Posterior cingulate gyrus (tissue), 11 donors: ENCODE measurements at regions not wholly inside any gene's neighbourhood (a gene's known extent, or its start where the extent isn't known, plus 50 kb on each side); places are given as distances from the start of the nearest gene placed in this dataset.
A peak's percentile ranks its signal among the peaks of the same experiment; 100 is the strongest.
"Not testable (repeated sequence)": the region's sequence is repeated elsewhere in the genome, so short reads cannot be mapped to it uniquely, and the experiment has no call there.

Experiments
- DNase-seq, 10 donors: peaks; one replicate each; pipeline versions ENCODE4 v3.0.0 to v3.0.0-alpha.2; 2020 to 2021; ENCODE audit warnings: mixed read lengths in 3 of 10
- intact Hi-C: fragments of 100-400 bp; cut with DNase I; formaldehyde crosslinking; loops from one replicate; pipeline ENCODE4 v1.15.1; 2023

- intact Hi-C loops: no loop called here
These were observed 53.2 kb upstream of the PARP1 start for GRCh38 chr1:226461087-226461486.

DNA sequence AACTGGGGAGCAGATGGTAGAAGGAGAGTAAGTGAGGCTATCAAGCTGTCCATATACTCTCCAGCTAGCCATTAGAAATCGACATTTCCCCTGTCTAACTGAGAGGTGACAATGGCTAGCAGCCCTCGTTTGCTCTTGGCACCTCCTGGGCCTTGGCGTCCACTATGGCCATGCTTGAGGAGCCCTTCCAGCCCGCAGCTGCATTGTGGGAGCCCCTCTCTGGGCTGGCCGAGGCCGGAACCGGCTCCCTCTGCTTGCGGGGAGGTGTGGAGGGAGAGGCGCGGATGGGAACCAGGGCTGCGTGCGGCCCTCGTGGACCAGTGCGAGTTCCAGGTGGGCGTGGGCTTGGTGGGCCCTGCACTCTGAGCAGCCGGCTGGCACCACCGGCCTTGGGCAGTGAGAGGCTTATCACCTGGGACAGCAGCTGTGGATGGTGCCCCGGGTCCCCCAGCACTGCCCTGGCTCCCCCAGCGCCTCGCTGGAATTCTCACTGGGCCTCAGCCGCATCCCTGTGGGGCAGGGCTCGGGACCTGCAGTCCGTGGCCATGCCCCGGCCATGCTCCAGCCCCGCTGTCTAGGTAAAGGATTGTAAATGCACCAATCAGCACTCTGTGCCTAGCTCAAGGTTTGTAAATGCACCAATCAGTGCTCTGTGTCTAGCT is 56.2 kb upstream of the PARP1 start:
- intact Hi-C loops: no loop called here
- DNase-seq: no peak

More at GRCh38 chr1:226461087-226461486, 53.2 kb upstream of the PARP1 start:
- DNase-seq: no peak

DNA sequence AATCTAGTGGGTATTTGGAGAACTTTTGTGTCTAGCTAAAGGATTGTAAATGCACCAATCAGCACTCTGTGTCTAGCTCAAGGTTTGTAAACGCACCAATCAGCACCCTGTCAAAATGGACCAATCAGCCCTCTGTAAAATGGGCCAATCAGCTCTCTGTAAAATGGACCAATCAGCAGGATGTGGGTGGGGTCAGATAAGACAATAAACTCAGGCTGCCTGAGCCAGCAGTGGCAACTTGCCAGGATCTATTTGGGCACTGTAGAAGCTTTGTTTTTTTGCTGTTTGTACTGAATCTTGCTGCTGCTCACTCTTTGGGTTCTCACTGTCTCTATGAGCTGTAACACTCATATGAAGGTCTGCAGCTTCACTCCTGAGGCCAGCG is 56.7 kb upstream of the PARP1 start:
- DNase-seq: peak in 4 of 10 donors; percentile 18 to 62 (median 46)

GRCh38 chr1:226466296-226466695 is 58.4 kb upstream of the PARP1 start:
- peak in 8 of 10 donors; percentile 23 to 92 (median 60) for DNase-seq
- intact Hi-C loops: no loop called here

More for the DNA sequence above, 56.7 kb upstream of the PARP1 start:
- intact Hi-C loops: not testable (repeated sequence)

DNA sequence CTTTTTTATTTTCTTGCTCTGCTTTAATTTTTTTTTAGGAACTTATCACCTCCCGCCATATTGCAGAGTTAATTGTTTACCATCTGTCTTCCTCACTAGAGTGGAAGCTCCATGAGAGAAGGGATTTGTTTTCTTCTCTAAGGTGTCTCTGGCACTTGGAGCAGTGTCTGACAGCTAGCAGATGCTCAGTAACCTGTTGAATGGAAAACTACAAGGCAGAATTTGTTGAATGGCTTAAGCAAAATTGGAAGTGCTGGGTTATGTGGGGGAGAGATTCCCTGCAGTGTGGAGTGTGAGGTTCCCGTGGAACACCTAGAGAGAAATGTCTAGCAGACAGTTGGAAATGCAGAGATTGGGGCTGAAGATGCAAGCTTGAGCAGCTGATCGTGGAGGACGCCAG is 59.5 kb upstream of the PARP1 start:
- DNase-seq: no peak
- intact Hi-C loops: no loop called here

- no peak for DNase-seq
- intact Hi-C loops: no loop called here
These were observed 63.3 kb upstream of the PARP1 start for GRCh38 chr1:226470921-226471866.

- intact Hi-C loops: no loop called here
- no peak for DNase-seq
These were observed 65.4 kb upstream of the PARP1 start for GRCh38 chr1:226473325-226473724.

DNA sequence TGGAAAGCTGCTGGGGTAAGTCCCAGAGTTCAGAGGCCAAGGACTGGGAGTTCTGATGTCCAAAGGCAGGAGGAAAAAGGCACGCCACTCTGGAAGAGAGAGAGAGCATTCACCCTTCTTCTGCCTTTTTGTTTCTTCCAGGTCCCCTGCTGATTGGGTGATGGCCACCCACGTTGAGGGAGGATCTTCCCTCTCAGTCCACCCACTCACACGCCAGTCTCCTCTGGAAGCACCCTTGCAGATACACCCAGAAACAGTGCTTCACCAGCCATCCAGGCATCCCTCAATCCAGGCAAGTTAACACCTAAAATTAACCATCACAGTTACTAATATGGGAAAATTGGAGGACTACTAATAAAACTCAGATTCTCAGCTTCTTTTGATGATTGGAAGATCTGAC is 66.1 kb upstream of the PARP1 start:
- no peak for DNase-seq
- intact Hi-C loops: no loop called here

DNA sequence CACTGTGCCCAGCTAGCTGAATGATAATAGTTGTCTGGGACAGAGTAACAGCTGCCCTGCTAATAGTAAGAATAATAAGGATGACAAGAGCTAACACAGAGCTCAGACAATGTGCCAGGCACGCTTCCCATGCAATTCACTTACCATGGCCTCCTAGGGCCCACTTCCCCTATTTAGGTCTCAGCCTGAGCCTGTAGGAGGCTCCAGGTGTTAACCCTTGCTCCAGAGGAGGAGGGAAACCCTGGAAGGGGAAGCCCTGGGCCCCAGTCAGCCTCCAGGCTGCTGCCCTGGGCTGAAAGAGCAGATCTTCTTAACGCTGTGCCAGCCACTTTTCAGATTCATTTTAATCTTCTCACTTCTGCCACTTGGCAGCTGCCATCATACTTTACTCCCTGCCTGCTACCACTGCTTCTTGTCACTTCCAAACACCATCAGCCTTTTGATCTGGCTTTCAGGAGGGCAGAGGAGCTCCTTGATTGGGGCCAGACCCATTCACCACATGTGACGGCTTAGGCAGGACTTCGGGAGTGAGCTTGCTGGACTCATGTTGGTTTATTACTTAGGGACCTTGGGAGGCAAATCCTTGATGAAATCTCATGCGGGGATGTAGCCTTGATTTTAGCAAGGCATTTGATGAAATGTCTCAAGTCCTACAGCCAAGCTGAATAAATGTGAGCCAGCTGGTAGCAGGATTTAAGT is 66.7 kb upstream of the PARP1 start:
- intact Hi-C loops: no loop called here
- no peak for DNase-seq

DNA sequence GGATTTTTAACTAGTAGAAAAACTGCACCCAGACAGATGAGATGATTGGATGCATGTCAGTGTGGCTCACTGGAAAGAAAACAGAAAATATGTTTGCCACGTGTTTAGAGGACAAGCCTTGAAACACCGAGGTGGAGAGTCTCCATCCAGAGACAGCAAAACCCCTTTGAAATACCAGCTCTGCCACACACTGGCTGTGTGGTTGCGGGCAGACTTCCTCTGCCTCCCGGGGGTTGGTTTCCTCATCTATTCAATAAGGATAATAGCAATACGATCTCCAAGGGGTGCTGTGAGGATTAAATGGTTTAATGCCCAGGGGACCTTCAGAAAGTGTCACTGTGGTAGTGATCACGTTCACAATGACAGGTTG is 67.2 kb upstream of the PARP1 start:
- intact Hi-C loops: no loop called here
- no peak for DNase-seq

DNA sequence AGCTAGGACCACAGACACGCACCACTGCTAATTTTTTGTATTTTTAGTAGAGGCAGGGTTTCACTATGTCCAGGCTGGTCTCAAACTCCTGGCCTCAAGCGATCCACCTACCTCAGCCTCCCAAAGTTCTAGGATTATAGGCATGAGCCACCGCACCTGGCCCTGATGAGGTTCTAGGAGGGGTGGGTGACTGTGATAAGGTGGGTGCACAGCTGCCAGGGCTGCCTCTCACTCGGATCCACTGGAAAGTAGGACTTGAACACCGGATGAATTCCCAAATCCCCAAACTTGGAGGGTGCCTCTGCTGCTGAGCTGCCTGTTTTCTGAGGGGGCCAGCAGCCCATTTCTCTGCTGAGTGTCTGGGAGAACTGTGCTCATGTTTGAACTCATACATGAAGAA is 68.2 kb upstream of the PARP1 start:
- intact Hi-C loops: no loop called here
- peak in 1 of 10 donors; percentile 51 for DNase-seq

GRCh38 chr1:226476648-226477319 is 68.9 kb upstream of the PARP1 start:
- DNase-seq: peak in 1 of 10 donors; percentile 51
- intact Hi-C loops: no loop called here

DNA sequence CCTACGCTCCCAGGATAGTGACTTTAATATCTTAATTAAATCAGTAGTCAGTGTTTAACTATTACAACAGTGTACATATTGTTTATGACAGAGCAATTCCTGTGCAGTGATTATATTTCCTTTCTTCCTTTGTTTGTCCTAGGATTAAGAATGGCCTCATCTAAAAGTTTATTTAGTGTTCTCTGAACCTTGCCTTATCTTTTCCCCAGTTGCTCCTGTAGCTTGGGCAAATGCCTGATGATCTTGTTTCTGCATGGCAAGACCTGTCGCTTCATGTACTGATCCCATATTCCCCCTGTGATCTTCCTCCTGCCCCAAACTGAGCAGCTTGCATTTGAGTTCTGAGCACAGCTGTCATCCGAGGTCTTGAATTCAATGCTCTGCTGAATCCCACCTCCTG is 69.1 kb upstream of the STUM start:
- DNase-seq: no peak
- intact Hi-C loops: no loop called here

GRCh38 chr1:226480461-226480860 is 68.1 kb upstream of the STUM start:
- intact Hi-C loops: no loop called here
- DNase-seq: peak in 1 of 10 donors; percentile 20

GRCh38 chr1:226481133-226481532 is 67.4 kb upstream of the STUM start:
- intact Hi-C loops: no loop called here
- DNase-seq: no peak

DNA sequence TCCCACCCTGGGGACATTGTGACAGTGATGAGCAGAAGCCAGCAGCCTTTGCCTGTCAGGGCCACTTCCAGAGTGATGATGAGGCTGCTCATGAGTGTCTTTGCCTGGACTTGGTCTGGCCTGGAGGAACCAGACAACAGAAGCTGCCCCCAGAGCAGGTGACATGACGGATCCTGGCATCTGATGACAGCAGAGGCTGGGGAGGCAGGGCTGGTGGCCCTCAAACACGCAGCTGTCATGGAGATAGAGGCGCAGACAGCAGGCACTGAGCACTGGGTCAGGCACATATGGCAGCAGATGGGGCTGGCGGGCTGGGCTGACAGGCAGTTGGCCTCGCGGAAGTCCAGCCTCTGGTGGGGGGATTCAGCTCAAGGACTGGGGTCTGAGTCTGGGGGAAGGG is 66.4 kb upstream of the STUM start:
- intact Hi-C loops: no loop called here
- DNase-seq: no peak

GRCh38 chr1:226482975-226483700 is 65.4 kb upstream of the STUM start:
- intact Hi-C loops: no loop called here

DNA sequence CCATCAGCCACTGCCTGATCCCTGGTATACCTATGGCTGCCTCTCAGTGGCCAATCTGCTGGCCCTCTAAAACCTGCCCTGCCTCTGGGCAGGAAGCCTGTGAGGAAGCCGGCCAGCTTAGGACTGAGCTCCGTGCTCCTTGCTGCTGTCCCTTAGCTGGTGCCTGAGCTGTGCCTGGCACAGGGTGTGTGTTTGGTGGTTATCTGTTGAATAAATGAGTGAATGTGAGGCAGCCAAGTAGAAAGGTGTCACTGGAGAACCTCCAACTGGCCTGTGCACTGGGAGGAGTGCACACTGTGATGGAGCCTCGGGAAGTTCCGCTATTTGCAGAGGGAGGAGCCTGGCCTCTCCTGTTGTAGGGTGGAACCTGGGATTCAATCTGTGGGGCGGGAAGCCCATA is 63.4 kb upstream of the STUM start:
- DNase-seq: no peak
- intact Hi-C loops: no loop called here

More at GRCh38 chr1:226482975-226483700, 65.4 kb upstream of the STUM start:
- no peak for DNase-seq

GRCh38 chr1:226486161-226486560 is 62.4 kb upstream of the STUM start:
- no peak for DNase-seq

DNA sequence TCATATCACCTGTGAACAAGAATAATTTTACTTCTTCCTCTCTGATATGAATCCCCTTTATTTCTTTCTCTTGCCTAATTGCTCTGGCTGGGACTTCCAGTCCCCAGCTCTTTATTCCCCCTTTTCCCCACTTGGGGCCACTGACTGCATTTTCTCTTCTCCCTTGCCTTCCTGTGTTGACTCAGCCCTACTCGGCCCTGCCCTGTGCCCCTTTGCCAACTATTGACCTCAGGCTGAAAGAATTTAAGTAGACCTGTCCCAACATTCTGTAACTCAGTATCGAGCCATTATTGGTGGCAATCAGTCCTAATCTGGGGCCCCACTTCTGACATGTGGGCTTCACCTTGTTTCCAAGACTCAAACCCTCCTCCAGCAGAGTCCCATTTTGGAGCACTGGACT is 60.6 kb upstream of the STUM start:
- intact Hi-C loops: no loop called here

More at GRCh38 chr1:226486161-226486560, 62.4 kb upstream of the STUM start:
- intact Hi-C loops: no loop called here

More for the DNA sequence above, 60.6 kb upstream of the STUM start:
- DNase-seq: no peak
